Panc1 (cell line): ENCODE measurements at regions not wholly inside any gene's neighbourhood (a gene's known extent, or its start where the extent isn't known, plus 50 kb on each side); places are given as distances from the start of the nearest gene placed in this dataset.

ENCODE experiments used
- ATAC-seq: fragments of 200-7000 bp; cut with Tn5 transposase; 2 replicates; pipeline ENCODE4 v1.9.1; 2020; ENCODE audit warnings: mild to moderate bottlenecking, moderate library complexity
- BruUV-seq: library from RNA; stranded (reverse); fragments of 400-500 nt; replicated peaks from 2 replicates; lab custom pipeline; 2021; lab: Mats Ljungman, UMichigan
- CTCF ChIA-PET: fragments of 300-600 bp; sonication (Branson Sonifier 250); formaldehyde crosslinking; loops from one replicate; lab custom pipeline; 2022; ENCODE audit warnings: antibody characterized with exemption; lab: Charles Lee
- POLR2A ChIA-PET: fragments of 300-600 bp; sonication (Branson Sonifier 250); formaldehyde crosslinking; loops from one replicate; lab custom pipeline; 2022; ENCODE audit warnings: antibody characterized with exemption; lab: Charles Lee
- DNase-seq: peaks from one replicate; pipeline ENCODE4 v3.0.0-alpha.2; 2010; ENCODE audit warnings: low read depth, low spot score
- H3K27ac ChIP-seq: 2 replicates; pipeline ENCODE4 v1.5.1; 2011; ENCODE audit warnings: mild to moderate bottlenecking, low read length, inconsistent platforms
- H3K27me3 ChIP-seq: fragments of 200-500 bp; sonication (Bioruptor generic); 2 replicates; pipeline ENCODE4 v1.6.0; 2014; ENCODE audit warnings: low read length, inconsistent platforms; ENCODE audit not compliant: control insufficient read depth, insufficient read depth
- H3K36me3 ChIP-seq: fragments of 200-500 bp; sonication (Bioruptor generic); 2 replicates; pipeline ENCODE4 v1.5.1; 2014; ENCODE audit warnings: inconsistent platforms, mild to moderate bottlenecking, low read length, moderate library complexity; ENCODE audit not compliant: control insufficient read depth, insufficient read depth
- H3K4me1 ChIP-seq: 2 replicates; pipeline ENCODE4 v1.5.1; 2011; ENCODE audit warnings: inconsistent platforms, mild to moderate bottlenecking, low read length, moderate library complexity; ENCODE audit not compliant: control insufficient read depth, insufficient read depth
- H3K4me3 ChIP-seq, 2 experiments: 2 replicates each; pipeline ENCODE4 v1.5.1; 2011 to 2012; ENCODE audit warnings: low read depth in 2 of 2, low read length in 2 of 2, mild to moderate bottlenecking in 2 of 2, inconsistent platforms in 1 of 2, moderate library complexity in 1 of 2
- H3K9me3 ChIP-seq: fragments of 200-500 bp; sonication (Bioruptor generic); 2 replicates; pipeline ENCODE4 v1.5.1; 2014; ENCODE audit warnings: low read depth, mild to moderate bottlenecking, inconsistent platforms, low read length, moderate library complexity; ENCODE audit not compliant: control insufficient read depth, insufficient read depth
- CTCF ChIP-seq: fragments of 450-650 bp; IDR thresholded peaks from 2 replicates; pipeline ENCODE4 v1.5.1; 2017; ENCODE audit warnings: mild to moderate bottlenecking
- POLR2AphosphoS5 ChIP-seq: IDR thresholded peaks from 2 replicates; pipeline ENCODE4 v1.6.1; 2012; ENCODE audit warnings: mild to moderate bottlenecking, low read depth, low read length, moderate library complexity
- REST ChIP-seq, 2 experiments: IDR thresholded peaks; 2 replicates each; pipeline ENCODE4 v1.6.1; 2011 to 2012; ENCODE audit warnings: low read depth in 2 of 2, control low read depth in 1 of 2, low read length in 1 of 2, mild to moderate bottlenecking in 1 of 2, moderate library complexity in 1 of 2; ENCODE audit not compliant: insufficient read depth in 1 of 2
- SIN3A ChIP-seq: IDR thresholded peaks from 2 replicates; pipeline ENCODE4 v1.6.1; 2012; ENCODE audit warnings: low read depth, mild to moderate bottlenecking, low read length, moderate library complexity, borderline replicate concordance; ENCODE audit not compliant: insufficient read depth
- TCF7L2 ChIP-seq: IDR thresholded peaks from 2 replicates; pipeline ENCODE4 v1.6.1; 2011; ENCODE audit warnings: mild to moderate bottlenecking, low read depth, low read length, inconsistent platforms
- in situ Hi-C: cut with HindIII; loops from 2 replicates; pipeline ENCODE4 v1.10.0; 2016; ENCODE audit warnings: low sequenced_read_pairs, low pct_unique_long_range_greater_than_20kb
- intact Hi-C: fragments of 100-400 bp; cut with micrococcal nuclease; formaldehyde crosslinking; loops from one replicate; pipeline ENCODE4 v1.10.0; 2022; ENCODE audit not compliant: unreplicated experiment

GRCh38 chr4:170623899-170624298 is 534.1 kb upstream of the AADAT start:
- ATAC-seq, result no peak
- no peak overlapping the region for H3K27ac ChIP-seq
- intact Hi-C loops (no loop called here), in situ Hi-C loops (no loop called here)
- BruUV-seq, result no TSS peak
- no peaks in the 10 kb centered on the region for H3K36me3 ChIP-seq
- H3K4me1 ChIP-seq, result no peaks in the 10 kb centered on the region
- CTCF ChIA-PET, result no interaction called here
- POLR2A ChIA-PET, result no interaction called here
- no peaks in the 10 kb centered on the region for H3K9me3 ChIP-seq
- H3K4me3 ChIP-seq, result no peak overlapping the region
- no peak for DNase-seq
- H3K27me3 ChIP-seq, result no peaks in the 10 kb centered on the region
- TF ChIP-seq SIN3A (no peak), TCF7L2 (no peak), REST (IDR thresholded peaks at IDR 0.05; ENCODE audit: insufficient read depth in 1 of 2, low read depth in 2 of 2, low read length in 1 of 2) (no peak), CTCF (no peak), POLR2AphosphoS5 (no peak)

- no TSS peak for BruUV-seq
- Histone ChIP-seq H3K9me3 (no peaks in the 10 kb centered on the region), H3K4me1 (no peaks in the 10 kb centered on the region), H3K27ac (no peak overlapping the region), H3K27me3 (no peaks in the 10 kb centered on the region), H3K36me3 (no peaks in the 10 kb centered on the region), H3K4me3 (no peak overlapping the region)
- ChIA-PET POLR2A (no interaction called here), CTCF (no interaction called here)
- no peak for TF ChIP-seq SIN3A
- TF ChIP-seq CTCF, result no peak
- no peak for TF ChIP-seq TCF7L2
- no peak for TF ChIP-seq REST (IDR thresholded peaks at IDR 0.05; ENCODE audit: insufficient read depth in 1 of 2, low read depth in 2 of 2, low read length in 1 of 2)
- TF ChIP-seq POLR2AphosphoS5, result no peak
- intact Hi-C loops, result no loop called here
- ATAC-seq, result no peak
- in situ Hi-C loops, result no loop called here
- no peak for DNase-seq
Observed at GRCh38 chr4:170610434-170610833, 520.7 kb upstream of the AADAT start.
